HG03280 (cell line): ENCODE measurements at regions not wholly inside any gene's neighbourhood (a gene's known extent, or its start where the extent isn't known, plus 50 kb on each side); places are given as distances from the start of the nearest gene placed in this dataset.
"Not testable (repeated sequence)": the region's sequence is repeated elsewhere in the genome, so short reads cannot be mapped to it uniquely, and the experiment has no call there.

Source experiments
- ATAC-seq: cut with Tn5 transposase; IDR thresholded peaks from one replicate; pipeline ENCODE4 v1.9.1; 2021; ENCODE audit warnings: mild to moderate bottlenecking, moderate library complexity; ENCODE audit not compliant: unreplicated experiment

DNA sequence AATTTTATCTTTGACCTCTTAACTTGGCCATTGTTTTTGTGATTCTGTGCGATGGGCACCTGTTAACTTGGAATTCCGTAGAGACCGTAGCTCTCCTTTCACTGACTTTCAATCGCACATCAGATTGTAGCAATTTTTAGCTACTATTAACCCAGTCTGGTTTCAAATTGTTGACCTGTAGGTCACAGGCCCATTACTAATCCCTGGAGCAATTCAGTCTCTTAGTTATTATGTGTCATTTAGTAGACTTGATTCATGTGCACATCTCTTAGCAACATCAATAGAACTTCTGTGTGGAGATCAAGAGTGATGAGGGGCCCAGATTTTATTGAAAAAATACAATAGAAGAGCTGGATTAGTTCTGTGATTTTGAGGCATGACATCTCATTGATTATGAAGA is 549.6 kb upstream of the SLC10A2 start:
- no peak for ATAC-seq

DNA sequence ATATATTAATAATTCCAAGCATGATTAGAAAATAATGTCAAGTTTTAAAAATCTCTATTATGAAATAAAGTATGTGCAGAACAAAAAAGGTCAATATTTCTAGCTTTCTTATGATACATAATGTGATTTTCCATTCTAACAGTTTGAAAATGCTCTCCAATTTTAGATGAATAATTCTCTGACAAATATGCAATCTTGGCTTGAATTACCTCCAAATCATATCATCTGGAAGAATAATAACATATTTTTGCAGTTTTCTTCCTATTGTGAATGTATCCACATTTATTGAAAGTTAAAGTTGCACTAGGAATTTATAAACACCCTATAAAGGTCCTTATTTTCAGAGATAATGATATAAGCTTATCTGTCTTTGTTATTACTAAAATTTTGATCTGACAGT is 548.5 kb upstream of the SLC10A2 start:
- ATAC-seq = no peak

DNA sequence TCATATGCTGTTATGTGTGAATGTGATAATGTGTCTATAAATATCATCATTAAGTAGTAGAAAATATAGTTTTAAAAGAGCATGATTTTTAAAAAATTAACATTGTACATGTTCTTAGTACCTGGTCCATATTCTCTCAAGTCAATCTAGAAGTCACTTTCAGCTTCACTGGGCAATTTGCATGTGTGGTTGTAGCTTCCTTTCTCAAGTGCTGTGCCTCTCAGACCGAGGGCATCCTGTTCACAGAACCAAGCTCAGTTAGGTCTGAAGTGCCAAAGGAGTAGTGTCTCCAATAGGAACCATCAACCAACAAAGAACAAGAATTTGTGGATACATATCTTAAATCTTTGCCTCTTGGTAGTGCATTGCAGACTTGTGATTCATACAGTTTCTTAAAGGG is 541.8 kb upstream of the SLC10A2 start:
- no peak for ATAC-seq

DNA sequence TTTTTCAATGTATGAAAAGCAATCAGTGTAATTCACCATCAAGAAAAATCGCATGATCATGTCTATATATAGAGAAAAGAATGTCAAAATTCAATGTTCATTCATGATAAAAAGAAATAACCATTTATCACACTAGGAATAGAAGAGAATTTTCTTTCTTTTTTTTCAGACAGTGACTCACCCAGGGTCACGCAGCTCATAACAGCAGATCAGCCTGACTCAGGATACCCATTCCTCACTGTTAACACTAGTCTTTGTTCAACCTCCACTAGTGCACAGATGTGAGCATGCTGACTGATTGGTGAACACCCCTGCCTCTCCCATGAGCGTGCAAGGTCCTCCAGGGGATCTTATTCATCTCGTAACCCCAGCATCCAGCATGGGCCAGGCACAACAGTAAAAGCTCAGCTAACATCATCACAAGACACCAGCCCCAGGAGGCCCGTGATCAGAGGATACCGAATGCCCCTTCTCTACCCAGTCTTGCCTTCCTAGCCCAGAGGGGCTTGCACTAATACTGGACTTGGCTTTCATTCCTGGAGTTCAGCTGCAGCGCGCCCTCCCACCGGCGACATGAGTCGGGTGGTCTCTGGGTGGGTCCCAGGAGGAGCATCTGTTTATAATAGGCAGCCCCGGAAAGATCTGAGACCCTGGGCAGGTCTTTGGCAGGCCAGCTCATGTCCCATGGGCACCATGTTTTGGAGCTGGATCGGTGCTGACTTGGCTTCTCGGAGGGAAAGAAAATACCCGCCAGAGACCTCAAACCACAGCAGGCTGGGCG is 539.5 kb upstream of the SLC10A2 start:
- ATAC-seq = no peak

DNA sequence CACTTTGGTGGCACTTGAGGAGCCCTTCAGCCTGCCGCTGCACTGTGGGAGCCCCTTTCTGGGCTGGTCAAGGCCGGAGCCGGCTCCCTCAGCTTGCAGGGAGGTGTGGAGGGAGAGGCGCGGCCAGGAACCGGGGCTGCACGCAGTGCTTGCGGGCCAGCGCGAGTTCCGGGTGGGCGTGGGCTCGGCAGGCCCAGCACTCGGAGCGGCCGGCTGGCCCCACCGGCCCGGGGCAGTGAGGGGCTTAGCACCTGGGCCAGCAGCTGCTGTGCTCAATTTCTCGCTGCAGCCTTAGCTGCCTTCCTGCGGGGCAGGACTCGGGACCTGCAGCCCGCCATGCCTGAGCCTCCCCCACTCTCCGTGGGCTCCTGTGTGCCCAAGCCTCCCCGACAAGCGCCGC is 533.7 kb upstream of the SLC10A2 start:
- ATAC-seq = not testable (repeated sequence)

DNA sequence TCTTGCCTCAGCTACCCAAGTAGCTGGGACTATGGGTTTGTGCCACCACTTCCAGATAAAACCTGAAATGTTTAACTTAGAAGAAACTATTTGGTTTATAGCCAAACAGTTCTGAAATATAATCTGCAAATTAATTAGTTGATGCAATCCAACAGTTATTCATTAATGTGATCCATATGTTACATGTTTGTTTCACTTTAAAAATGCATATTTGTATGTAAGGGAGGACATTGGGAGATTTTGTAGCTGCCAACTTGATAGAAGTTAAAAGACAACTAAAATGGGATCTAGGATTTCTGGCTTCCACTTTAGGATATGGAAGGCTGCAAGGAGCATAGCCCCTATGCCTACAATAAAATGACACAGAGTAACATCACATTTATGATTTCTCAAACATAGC is 532.5 kb upstream of the SLC10A2 start:
- no peak for ATAC-seq

DNA sequence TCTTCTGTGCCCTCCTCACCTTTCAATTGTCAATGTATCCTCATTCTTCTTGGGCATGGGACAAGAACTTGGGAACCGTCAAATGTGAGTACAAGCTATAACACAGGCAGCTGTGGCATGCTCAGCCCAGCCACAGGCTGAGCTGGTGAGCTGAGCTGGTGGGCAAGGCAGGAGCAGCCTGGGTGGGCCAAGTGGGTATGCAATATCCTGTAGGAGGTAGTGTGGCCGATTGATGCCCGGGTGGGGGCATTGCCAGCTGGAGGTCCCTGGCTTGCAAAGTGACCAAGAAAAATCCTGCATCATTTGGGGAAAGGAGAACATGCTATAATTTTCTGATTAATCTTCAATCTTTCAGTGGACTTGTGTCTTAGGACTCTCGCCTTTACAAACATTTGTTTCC is 507.2 kb upstream of the SLC10A2 start:
- ATAC-seq = no peak

DNA sequence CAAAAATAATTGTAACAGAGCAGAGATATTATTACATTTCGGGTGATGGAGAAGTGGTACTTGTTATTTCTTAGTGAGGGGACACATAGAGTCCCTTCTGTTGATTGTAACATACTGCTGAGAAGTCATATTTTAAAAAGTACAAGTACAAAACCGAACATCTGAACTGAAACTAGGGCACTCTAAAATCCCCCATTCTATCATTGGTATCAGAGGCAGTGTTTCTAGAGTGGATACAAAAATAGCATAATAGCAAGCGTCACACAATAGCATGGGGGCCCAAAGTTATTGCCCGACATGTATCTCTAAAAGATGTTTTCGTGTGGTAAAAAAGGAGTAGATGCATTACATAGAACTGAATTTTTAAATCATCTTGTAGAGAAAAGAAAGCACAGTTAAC is 502.1 kb upstream of the SLC10A2 start:
- no peak for ATAC-seq

DNA sequence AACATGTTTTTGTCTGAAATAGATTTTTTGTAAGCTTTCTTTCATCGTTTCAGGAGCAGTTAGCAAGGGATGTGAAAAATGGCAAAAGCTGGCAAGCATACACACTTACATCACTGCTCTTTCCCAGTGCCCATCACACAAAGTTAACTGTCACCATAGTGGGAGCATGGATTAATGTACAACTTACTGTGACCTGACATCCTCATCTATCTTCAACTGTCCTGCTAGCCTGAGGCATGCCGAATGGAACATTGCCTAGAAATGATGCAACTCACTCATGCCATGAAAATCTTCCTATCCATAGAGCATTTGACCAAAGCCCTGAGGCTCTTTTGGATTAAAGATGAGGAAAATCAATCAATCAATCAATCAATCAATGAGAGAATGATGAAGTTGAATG is 491.7 kb upstream of the SLC10A2 start:
- ATAC-seq = no peak

DNA sequence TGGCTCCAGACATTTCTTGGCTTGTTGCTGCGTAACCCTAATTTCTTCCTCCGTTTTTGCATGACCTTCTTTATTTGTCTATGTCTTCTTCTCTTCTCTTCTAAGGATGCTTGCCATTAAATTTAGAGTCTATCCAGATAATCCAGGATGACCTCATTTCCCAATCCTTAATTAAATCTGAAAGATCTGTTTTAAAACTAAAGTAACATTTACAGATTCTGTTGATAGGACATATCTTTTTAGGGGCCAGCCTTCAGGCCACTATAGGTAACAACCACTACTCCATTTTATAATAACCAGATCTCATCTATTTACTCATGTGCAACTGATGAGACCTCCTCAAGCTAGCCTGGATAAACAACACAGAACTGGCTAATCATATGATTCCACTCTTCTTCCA is 490.5 kb upstream of the SLC10A2 start:
- ATAC-seq = no peak

DNA sequence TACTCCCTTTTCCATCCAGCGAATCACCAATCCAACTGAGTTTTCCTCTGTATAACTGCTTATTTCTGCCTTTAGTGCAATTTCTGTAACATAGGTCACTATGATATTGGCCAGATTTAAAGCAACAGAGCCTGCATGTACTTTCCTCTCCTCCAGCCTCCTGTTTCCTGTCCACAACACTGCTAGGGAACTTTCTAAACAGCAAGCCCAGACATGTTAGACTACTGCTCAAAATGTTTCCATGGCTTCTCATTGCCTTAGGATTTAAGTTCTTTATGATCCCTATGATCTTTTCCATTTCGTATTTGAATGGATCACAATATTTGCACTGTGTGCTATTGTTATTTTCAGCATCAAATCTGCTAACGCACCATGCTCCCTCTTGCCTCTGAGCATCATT is 481.7 kb upstream of the SLC10A2 start:
- no peak for ATAC-seq

DNA sequence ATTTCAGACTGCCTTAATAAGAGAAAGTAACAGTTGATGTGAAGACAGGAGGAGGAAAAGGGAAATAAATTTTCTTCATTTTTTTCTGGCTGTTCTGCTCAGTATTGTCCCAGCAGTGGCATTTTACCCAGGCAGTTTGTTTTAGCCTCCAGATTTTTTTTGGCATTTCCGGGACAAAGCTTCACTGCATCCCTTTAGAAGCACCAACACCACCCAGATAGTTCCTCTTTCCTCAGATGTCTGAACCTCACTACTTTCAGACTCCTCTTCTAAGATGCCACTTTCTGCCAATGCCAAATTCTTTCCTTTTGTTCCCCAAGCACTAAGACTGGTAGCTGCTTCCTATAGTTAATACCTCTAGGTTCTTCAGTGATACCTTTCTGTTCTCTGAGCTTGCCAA is 480.1 kb upstream of the SLC10A2 start:
- no peak for ATAC-seq

DNA sequence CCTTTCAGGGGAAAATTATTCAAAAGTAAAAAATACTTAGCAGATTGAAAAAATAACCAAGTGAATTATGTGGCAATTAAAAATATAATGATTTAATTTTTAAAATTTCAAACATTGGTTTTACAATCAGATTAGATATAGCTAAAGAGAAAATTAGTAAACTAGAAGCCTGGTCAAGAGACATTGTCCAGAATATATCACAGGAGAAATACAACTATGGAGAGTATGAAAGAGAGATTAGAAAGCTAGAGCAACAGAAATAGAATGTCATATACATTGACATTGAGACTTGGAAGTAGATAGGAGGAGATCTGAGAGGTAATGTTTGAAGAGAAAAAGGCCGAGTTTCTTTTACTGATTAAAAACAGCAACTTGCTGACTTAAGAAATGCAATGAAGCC is 476.4 kb upstream of the SLC10A2 start:
- no peak for ATAC-seq

DNA sequence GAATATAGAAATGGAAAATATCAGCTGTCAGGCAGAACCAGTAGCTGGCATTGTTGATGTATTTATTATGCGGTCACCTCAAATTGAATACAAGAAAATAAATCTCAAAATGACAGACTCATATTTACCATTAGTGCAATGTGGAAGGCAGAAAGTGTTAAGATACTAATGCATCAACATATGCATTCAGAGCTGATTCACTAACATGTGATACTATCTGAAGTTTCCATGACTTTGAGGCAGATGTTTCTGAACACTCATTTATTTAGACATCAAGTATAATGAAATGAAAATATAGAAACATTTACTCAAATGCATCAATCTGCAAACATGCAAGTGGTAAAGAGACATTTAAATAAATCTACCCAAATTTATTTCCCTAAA is 474.2 kb upstream of the SLC10A2 start:
- no peak for ATAC-seq

DNA sequence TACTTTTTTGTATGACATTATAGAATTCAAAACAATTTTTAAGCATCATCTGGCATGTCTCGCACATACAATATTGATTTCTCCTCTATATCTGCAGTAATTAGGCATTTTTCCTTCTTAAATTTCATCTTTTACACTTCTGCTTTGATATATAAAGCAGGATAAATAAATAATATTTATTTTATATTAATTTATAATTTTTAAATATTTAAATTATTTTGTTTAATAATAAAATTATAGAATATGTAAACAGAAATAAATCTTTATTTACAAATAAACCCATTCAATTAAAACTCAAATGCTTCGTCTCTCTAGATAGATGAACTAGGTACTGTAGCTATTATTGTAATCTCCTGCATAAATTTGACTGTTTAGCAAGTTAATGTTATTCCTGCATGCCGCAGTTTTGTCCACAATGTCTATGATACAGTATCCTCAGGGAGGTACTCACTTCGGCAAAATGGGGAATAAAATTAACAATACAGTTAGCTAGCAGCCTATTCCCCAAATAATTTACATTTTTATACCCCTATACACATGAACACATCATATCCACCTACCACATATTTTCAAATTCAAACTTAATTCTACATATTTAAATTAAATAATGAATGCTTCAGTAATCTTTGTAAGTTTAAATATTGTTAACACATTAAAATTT is 473.6 kb upstream of the SLC10A2 start:
- ATAC-seq = no peak

DNA sequence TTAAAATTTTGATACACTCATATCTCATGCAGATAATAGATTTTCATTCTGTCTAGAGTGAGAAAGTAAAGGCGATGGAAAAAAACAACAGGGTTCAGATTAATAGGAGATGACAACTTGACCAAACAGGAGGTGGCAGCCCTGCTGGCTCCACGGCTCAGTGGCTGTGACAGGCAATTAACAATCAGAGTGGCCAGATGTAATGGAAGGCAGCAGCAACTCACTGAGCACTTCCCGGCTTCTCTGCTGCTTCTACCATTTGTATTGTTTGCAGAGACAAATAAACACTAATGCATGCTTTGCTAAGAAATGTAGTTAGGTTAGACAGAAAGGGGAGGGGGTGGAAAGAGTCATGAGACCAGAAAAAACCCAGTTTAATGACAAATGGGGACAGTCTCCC is 473.0 kb upstream of the SLC10A2 start:
- ATAC-seq = no peak

DNA sequence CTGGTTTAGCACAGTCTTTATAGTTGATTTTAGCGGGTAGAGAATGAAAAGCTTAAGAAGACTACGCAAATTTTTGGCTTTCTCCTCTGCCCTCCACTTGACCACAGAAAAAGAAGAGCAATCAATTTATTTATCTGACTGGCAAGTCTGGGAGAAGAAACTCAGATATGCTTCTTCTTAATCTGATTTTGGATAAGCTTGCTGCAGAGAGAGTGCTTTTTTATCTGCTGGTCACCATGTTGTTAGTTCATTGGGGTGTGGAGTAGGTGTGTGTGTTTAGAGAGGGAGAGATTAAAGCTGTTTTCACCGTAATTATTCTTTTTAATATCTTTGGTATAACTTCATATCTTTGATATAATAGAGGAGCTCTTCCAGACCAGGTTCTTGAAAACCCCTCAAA is 471.4 kb upstream of the SLC10A2 start:
- ATAC-seq = no peak

DNA sequence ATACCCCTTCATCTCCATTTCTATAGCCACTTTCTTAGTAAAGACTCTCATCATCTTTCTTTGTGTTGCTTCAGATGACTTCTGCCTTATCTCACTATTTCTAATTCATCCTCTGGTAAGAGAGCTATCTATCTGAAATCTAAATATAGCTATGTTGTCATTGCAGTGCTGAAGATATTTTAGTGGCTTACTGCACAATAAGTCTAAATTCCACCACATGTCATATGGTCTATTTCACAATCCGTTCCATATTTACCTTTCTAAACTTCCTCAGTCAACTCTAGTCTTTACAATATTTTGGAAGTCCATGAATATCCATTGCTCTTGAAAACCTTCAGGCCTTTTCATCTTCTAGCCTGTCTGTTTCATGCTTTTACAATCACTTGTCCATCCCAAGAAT is 465.1 kb upstream of the SLC10A2 start:
- ATAC-seq = no peak

DNA sequence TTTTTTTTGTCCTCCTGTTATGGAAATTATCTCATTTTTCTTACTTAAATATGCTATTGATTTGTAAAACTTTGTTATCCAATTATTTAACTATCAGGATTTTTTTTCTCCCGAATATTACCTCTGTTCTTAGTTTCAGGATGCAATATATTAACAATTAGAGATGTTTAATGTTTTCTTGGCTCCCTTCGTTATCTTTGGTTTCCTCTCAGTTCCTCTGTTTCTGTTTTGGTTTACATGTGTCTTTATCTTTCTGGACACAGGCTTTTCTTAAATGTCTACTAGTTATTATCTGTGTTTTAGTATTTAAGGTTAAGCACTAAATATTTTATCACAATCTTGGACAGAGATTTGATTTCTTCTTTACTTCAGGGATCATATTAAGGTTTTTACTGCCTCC is 462.2 kb upstream of the SLC10A2 start:
- no peak for ATAC-seq

DNA sequence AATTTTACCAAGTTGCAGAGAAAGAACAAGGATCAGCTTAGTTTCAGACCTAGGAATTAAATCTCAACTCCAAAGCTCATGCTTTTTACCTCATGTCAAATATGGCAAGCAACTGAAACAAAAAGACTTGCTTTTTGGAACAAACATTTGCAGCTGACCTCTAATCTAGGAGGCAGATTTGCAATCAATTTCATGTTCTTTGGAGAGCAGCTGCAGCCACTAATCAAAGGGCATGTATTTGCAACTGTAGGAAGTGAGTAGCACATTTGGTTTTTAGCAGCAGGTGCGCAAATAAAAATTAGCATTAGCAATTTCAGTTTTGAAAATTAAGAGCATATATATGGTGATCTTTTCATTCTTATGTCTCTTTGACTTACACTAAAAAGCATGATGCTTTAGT is 459.3 kb upstream of the SLC10A2 start:
- no peak for ATAC-seq

DNA sequence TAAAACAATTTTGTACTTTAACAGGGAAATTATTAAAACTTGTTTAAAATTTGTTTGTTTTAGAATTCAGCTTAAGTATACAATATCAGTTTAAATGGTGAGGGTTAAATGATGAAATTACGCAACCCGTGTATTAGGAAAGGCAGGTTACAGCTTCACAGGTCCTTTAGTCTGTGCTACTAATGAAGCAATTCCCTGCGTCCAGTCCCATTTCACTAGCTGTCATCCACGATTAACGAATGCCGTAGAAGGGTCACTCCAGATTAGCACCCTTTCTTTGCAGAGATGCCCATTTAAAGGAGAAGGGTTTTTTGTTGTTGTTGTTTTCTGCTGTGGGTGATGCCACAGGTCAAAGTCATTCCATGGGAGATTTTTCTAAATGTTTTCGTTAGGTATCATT is 457.6 kb upstream of the SLC10A2 start:
- ATAC-seq = no peak

DNA sequence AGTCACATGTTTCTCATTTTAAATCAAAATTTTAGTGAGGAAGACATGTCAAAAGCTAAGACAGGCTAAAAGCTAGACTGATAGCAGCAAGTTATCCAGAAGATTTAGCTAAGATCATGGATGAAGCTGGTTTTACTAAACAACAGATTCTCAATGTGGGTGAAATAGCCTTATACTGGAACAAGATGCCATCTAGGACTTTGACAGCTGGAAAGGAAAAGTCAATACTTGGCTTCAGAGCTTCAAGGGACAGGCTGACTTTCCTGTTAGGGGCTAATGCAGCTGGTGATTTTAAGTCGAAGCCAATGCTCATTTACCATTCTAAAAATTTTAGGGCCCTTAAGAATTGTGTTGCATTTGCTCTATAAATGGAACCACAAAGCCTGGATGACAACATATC is 455.3 kb upstream of the SLC10A2 start:
- ATAC-seq = no peak

DNA sequence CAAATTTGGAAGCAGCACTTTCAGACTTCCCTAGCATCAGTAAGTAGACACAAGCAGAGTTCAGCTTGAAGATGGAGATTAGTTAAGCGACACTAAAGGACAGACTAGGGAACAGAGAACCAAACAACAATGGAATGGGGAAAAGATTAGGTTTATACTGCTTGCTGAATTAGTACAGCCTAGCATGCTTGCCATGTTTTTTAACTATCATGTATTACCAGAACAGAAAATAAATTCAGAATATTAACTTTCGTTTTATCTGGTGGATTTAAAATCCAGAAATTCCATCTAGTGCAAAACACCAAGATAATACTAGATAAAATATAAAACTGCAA is 451.5 kb upstream of the SLC10A2 start:
- no peak for ATAC-seq
